SU-DHL-6 (cell line): ENCODE measurements at regions not wholly inside any gene's neighbourhood (a gene's known extent, or its start where the extent isn't known, plus 50 kb on each side); places are given as distances from the start of the nearest gene placed in this dataset.

Experiments
- H2AFZ ChIP-seq: fragments of 200-600 bp; sonication (generic); 2 replicates; pipeline ENCODE4 v1.6.1; 2014; ENCODE audit warnings: low read depth, mild to moderate bottlenecking, moderate library complexity, mixed read lengths, antibody characterized with exemption, low read length; ENCODE audit not compliant: severe bottlenecking
- H3F3A ChIP-seq: fragments of 200-600 bp; shearing (Covaris generic); 2 replicates; pipeline ENCODE4 v1.6.0; 2016; ENCODE audit warnings: antibody characterized with exemption, mild to moderate bottlenecking; ENCODE audit not compliant: insufficient read depth
- H3K27ac ChIP-seq: fragments of 200-600 bp; sonication (generic); 2 replicates; pipeline ENCODE4 v1.5.1; 2016; ENCODE audit warnings: low read depth, mild to moderate bottlenecking, low read length, moderate library complexity, mixed read lengths
- H3K27me3 ChIP-seq: fragments of 200-600 bp; sonication (generic), shearing (Covaris generic); 2 replicates; pipeline ENCODE4 v1.6.0; 2014; ENCODE audit warnings: mild to moderate bottlenecking, low read length
- H3K36me3 ChIP-seq: fragments of 200-600 bp; sonication (generic); 2 replicates; pipeline ENCODE4 v1.6.1; 2014; ENCODE audit warnings: mild to moderate bottlenecking, low read length, mixed read lengths
- H3K4me2 ChIP-seq: fragments of 300-600, 200-600 bp; shearing (Covaris generic), sonication (generic); 2 replicates; pipeline ENCODE4 v1.6.0; 2014; ENCODE audit warnings: low read length, low read depth, mild to moderate bottlenecking; ENCODE audit not compliant: poor library complexity, severe bottlenecking
- H3K4me3 ChIP-seq: fragments of 200-600 bp; sonication (generic); 2 replicates; pipeline ENCODE4 v1.5.1; 2014; ENCODE audit warnings: antibody characterized with exemption, low read length, mild to moderate bottlenecking, mixed read lengths; ENCODE audit not compliant: insufficient read depth, poor library complexity, severe bottlenecking
- H3K79me2 ChIP-seq: fragments of 200-600 bp; sonication (generic); 2 replicates; pipeline ENCODE4 v1.6.1; 2014; ENCODE audit warnings: mild to moderate bottlenecking, low read length, moderate library complexity; ENCODE audit not compliant: insufficient read depth
- H3K9ac ChIP-seq: fragments of 200-600 bp; sonication (generic); 2 replicates; pipeline ENCODE4 v1.7.0; 2014; ENCODE audit warnings: mild to moderate bottlenecking, low read length
- H3K9me2 ChIP-seq: fragments of 200-600 bp; sonication (generic); replicated peaks from 2 replicates; pipeline ENCODE4 v1.6.1; 2014; ENCODE audit warnings: low read length; ENCODE audit not compliant: insufficient read depth
- H3K9me3 ChIP-seq: fragments of 200-600 bp; sonication (generic); 2 replicates; pipeline ENCODE4 v1.6.1; 2014; ENCODE audit warnings: low read length, mixed read lengths; ENCODE audit not compliant: insufficient read depth
- H4K20me1 ChIP-seq: fragments of 200-600 bp; sonication (generic); 2 replicates; pipeline ENCODE4 v1.6.1; 2014; ENCODE audit warnings: low read depth, mild to moderate bottlenecking, antibody characterized with exemption, low read length, moderate library complexity, mixed read lengths
- CTCF ChIP-seq: fragments of 200-600 bp; sonication (generic); IDR thresholded peaks from one replicate; pipeline ENCODE4 v1.5.1; 2017; ENCODE audit warnings: antibody characterized with exemption, mild to moderate bottlenecking, low read length, moderate library complexity; ENCODE audit not compliant: insufficient read depth, poor library complexity, severe bottlenecking
- EZH2phosphoT487 ChIP-seq: fragments of 200-600 bp; sonication (generic), shearing (Covaris generic); conservative IDR thresholded peaks from 2 replicates; pipeline ENCODE4 v1.6.1; 2018; ENCODE audit warnings: mild to moderate bottlenecking, antibody characterized with exemption, low read length, moderate library complexity, mixed read lengths

- Histone ChIP-seq H3K36me3 (no peaks in the 10 kb centered on the region), H3K9me3 (no peaks in the 10 kb centered on the region), H2AFZ (no peak overlapping the region), H3K9me2 (no peaks in the 10 kb centered on the region), H3K4me3 (no peak overlapping the region), H4K20me1 (no peaks in the 10 kb centered on the region), H3K79me2 (no peaks in the 10 kb centered on the region), H3F3A (no peaks in the 10 kb centered on the region), H3K27me3 (no peaks in the 10 kb centered on the region), H3K9ac (no peak overlapping the region), H3K27ac (no peak overlapping the region), H3K4me2 (no peak overlapping the region)
- no peak for TF ChIP-seq EZH2phosphoT487
- TF ChIP-seq CTCF = no peak
Measured at GRCh38 chr1:47562799-47563198, 125.0 kb downstream of the FOXD2 start.

- Histone ChIP-seq H3K27me3 (no peaks in the 10 kb centered on the region), H3K9me2 (no peaks in the 10 kb centered on the region), H3K27ac (no peak overlapping the region), H3K4me3 (no peak overlapping the region), H3K9me3 (no peaks in the 10 kb centered on the region), H3K4me2 (no peak overlapping the region), H3K79me2 (no peaks in the 10 kb centered on the region), H3F3A (no peaks in the 10 kb centered on the region), H3K9ac (no peak overlapping the region), H3K36me3 (no peaks in the 10 kb centered on the region), H4K20me1 (no peaks in the 10 kb centered on the region), H2AFZ (no peak overlapping the region)
- TF ChIP-seq EZH2phosphoT487 (no peak), CTCF (no peak)
Measured at GRCh38 chr1:47563201-47563600, 125.4 kb downstream of the FOXD2 start.

- no peaks in the 10 kb centered on the region for H3K9me2 ChIP-seq
- no peak overlapping the region for H3K9ac ChIP-seq
- no peak overlapping the region for H3K4me3 ChIP-seq
- H3K27ac ChIP-seq = no peak overlapping the region
- TF ChIP-seq EZH2phosphoT487 = no peak
- no peak for TF ChIP-seq CTCF
- H2AFZ ChIP-seq = no peak overlapping the region
- no peaks in the 10 kb centered on the region for H3F3A ChIP-seq
- no peaks in the 10 kb centered on the region for H3K79me2 ChIP-seq
- H3K27me3 ChIP-seq = no peaks in the 10 kb centered on the region
- no peaks in the 10 kb centered on the region for H3K36me3 ChIP-seq
- H3K4me2 ChIP-seq = no peak overlapping the region
- no peaks in the 10 kb centered on the region for H4K20me1 ChIP-seq
- no peaks in the 10 kb centered on the region for H3K9me3 ChIP-seq
Measured at GRCh38 chr1:47564570-47564969, 126.7 kb downstream of the FOXD2 start.

- Histone ChIP-seq H3K27ac (no peak overlapping the region), H3K79me2 (no peaks in the 10 kb centered on the region), H2AFZ (no peak overlapping the region), H4K20me1 (no peaks in the 10 kb centered on the region), H3K9ac (no peak overlapping the region), H3K4me2 (no peak overlapping the region), H3K9me3 (no peaks in the 10 kb centered on the region), H3K27me3 (no peaks in the 10 kb centered on the region), H3K4me3 (no peak overlapping the region), H3F3A (no peaks in the 10 kb centered on the region), H3K9me2 (no peaks in the 10 kb centered on the region), H3K36me3 (no peaks in the 10 kb centered on the region)
- TF ChIP-seq CTCF = no peak
- TF ChIP-seq EZH2phosphoT487 = no peak
Measured at GRCh38 chr1:47565092-47565491, 127.2 kb downstream of the FOXD2 start.
